ENCODE measurements at regions not wholly inside any gene's neighbourhood (a gene's known extent, or its start where the extent isn't known, plus 50 kb on each side); places are given as distances from the start of the nearest gene placed in this dataset.

- TF ChIP-seq FOXA3 (CRISPR knock-in tag; conservative IDR thresholded peaks at IDR 0.05 in 1 of 2, IDR thresholded peaks at IDR 0.05 in 1 of 2) (no peak), CBX2 (IDR thresholded peaks at IDR 0.05; ENCODE audit: insufficient read depth, low read length, poor library complexity, severe bottlenecking) (no peak), FOXK1 (CRISPR knock-in tag; IDR thresholded peaks at IDR 0.05; ENCODE audit: borderline replicate concordance) (no peak), MYNN (IDR thresholded peaks at IDR 0.05) (no peak), MYNN (CRISPR knock-in tag; IDR thresholded peaks at IDR 0.05) (no peak), HEY1 (CRISPR knock-in tag; IDR thresholded peaks at IDR 0.05; ENCODE audit: borderline replicate concordance) (no peak), MAFG (tag; conservative IDR thresholded peaks at IDR 0.05) (no peak), ZNF696 (CRISPR knock-in tag; conservative IDR thresholded peaks at IDR 0.05) (no peak), SIN3B (IDR thresholded peaks at IDR 0.05; ENCODE audit: low read depth) (no peak), TCF3 (CRISPR knock-in tag; IDR thresholded peaks at IDR 0.05) (no peak), GABPA (tag; conservative IDR thresholded peaks at IDR 0.05; ENCODE audit: low read depth) (no peak), EP300 (IDR thresholded peaks at IDR 0.05; ENCODE audit: low read length) (no peak), RBM25 (IDR thresholded peaks at IDR 0.05; ENCODE audit: low read depth, low read length, severe bottlenecking) (no peak), POLR2A (conservative IDR thresholded peaks at IDR 0.05) (no peak)
These were observed 180.9 kb upstream of the PLXNC1 start for GRCh38 chr12:93967454-93967853.

Data from K562 (cell line).